ENCODE measurements at regions not wholly inside any gene's neighbourhood (a gene's known extent, or its start where the extent isn't known, plus 50 kb on each side); places are given as distances from the start of the nearest gene placed in this dataset.

GRCh38 chr2:125855204-125855603 is 800.8 kb upstream of the GYPC start:
- no peak for DNase-seq (ENCODE audit: low read depth in 2 of 2)
- no peak overlapping the region for H3K4me3 ChIP-seq (replicated peaks in 1 of 2; ENCODE audit: low read depth in 2 of 2, low read length in 2 of 2)
- TF ChIP-seq CTCF (IDR thresholded peaks at IDR 0.05; ENCODE audit: low read depth, low read length): no peak

- H3K4me3 ChIP-seq (replicated peaks in 1 of 2; ENCODE audit: low read depth in 2 of 2, low read length in 2 of 2): no peak overlapping the region
- no peak for TF ChIP-seq CTCF (IDR thresholded peaks at IDR 0.05; ENCODE audit: low read depth, low read length)
- DNase-seq (ENCODE audit: low read depth in 2 of 2): no peak
Measured at GRCh38 chr2:125857971-125858794, 797.8 kb upstream of the GYPC start.

GRCh38 chr2:125861461-125861860 is 794.5 kb upstream of the GYPC start:
- H3K4me3 ChIP-seq (replicated peaks in 1 of 2; ENCODE audit: low read depth in 2 of 2, low read length in 2 of 2): no peak overlapping the region
- DNase-seq (ENCODE audit: low read depth in 2 of 2): no peak
- no peak for TF ChIP-seq CTCF (IDR thresholded peaks at IDR 0.05; ENCODE audit: low read depth, low read length)

- no peak overlapping the region for H3K4me3 ChIP-seq (replicated peaks in 1 of 2; ENCODE audit: low read depth in 2 of 2, low read length in 2 of 2)
- no peak for DNase-seq (ENCODE audit: low read depth in 2 of 2)
- TF ChIP-seq CTCF (IDR thresholded peaks at IDR 0.05; ENCODE audit: low read depth, low read length): no peak
Measured at GRCh38 chr2:125867908-125868307, 788.0 kb upstream of the GYPC start.

- TF ChIP-seq CTCF (IDR thresholded peaks at IDR 0.05; ENCODE audit: low read depth, low read length): no peak
- no peak for DNase-seq (ENCODE audit: low read depth in 2 of 2)
Measured at GRCh38 chr2:125870264-125870663, 785.7 kb upstream of the GYPC start.

GRCh38 chr2:125870746-125871145 is 785.2 kb upstream of the GYPC start:
- no peak overlapping the region for H3K4me3 ChIP-seq (replicated peaks in 1 of 2; ENCODE audit: low read depth in 2 of 2, low read length in 2 of 2)
- no peak for TF ChIP-seq CTCF (IDR thresholded peaks at IDR 0.05; ENCODE audit: low read depth, low read length)
- no peak for DNase-seq (ENCODE audit: low read depth in 2 of 2)

More at GRCh38 chr2:125870264-125870663, 785.7 kb upstream of the GYPC start:
- no peak overlapping the region for H3K4me3 ChIP-seq (replicated peaks in 1 of 2; ENCODE audit: low read depth in 2 of 2, low read length in 2 of 2)
